ENCODE measurements at regions not wholly inside any gene's neighbourhood (a gene's known extent, or its start where the extent isn't known, plus 50 kb on each side); places are given as distances from the start of the nearest gene placed in this dataset.
"Not testable (repeated sequence)": the region's sequence is repeated elsewhere in the genome, so short reads cannot be mapped to it uniquely, and the experiment has no call there.

- DNase-seq (ENCODE audit: low spot score), result no peak
- in situ Hi-C loops (cut with MboI; ENCODE audit: low pct_unique_long_range_greater_than_20kb, low sequenced_read_pairs, unreplicated experiment), result no loop called here
- no peak for TF ChIP-seq CTCF (IDR thresholded peaks at IDR 0.05; ENCODE audit: extremely low read depth, insufficient read depth, missing control alignments)
These were observed 99.0 kb downstream of the QRSL1 start for GRCh38 chr6:106728296-106728870.

- DNase-seq (ENCODE audit: low spot score), result no peak
These were observed 98.2 kb downstream of the QRSL1 start for GRCh38 chr6:106727480-106728149.

GRCh38 chr6:106724848-106725247 lies 95.5 kb downstream of the QRSL1 start:
- TF ChIP-seq CTCF (IDR thresholded peaks at IDR 0.05; ENCODE audit: extremely low read depth, insufficient read depth, missing control alignments), result no peak
- in situ Hi-C loops (cut with MboI; ENCODE audit: low pct_unique_long_range_greater_than_20kb, low sequenced_read_pairs, unreplicated experiment), result no loop called here

More at GRCh38 chr6:106727480-106728149, 98.2 kb downstream of the QRSL1 start:
- TF ChIP-seq CTCF (IDR thresholded peaks at IDR 0.05; ENCODE audit: extremely low read depth, insufficient read depth, missing control alignments), result no peak
- in situ Hi-C loops (cut with MboI; ENCODE audit: low pct_unique_long_range_greater_than_20kb, low sequenced_read_pairs, unreplicated experiment), result no loop called here

DNA sequence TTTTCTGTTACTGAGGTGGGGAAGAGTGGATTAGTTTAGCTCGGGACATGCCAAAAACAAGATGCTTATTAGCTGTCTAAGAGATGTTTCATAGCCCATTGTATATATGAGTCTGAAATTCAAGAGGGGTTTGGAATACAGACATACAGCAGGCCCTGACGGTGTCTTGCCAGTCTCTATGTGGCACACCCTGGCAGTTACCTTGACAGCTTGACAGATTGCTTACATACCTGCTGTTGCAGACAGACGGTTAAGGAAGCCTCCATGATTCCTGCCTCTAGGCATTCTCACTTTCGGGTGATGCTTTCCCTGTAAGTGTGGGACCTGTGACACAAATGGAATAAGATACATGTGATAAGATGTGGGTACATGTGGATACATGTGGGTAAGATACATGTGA lies 95.0 kb downstream of the QRSL1 start:
- in situ Hi-C loops (cut with MboI; ENCODE audit: low pct_unique_long_range_greater_than_20kb, low sequenced_read_pairs, unreplicated experiment), result no loop called here

More at GRCh38 chr6:106724848-106725247, 95.5 kb downstream of the QRSL1 start:
- DNase-seq (ENCODE audit: low spot score), result no peak

DNA sequence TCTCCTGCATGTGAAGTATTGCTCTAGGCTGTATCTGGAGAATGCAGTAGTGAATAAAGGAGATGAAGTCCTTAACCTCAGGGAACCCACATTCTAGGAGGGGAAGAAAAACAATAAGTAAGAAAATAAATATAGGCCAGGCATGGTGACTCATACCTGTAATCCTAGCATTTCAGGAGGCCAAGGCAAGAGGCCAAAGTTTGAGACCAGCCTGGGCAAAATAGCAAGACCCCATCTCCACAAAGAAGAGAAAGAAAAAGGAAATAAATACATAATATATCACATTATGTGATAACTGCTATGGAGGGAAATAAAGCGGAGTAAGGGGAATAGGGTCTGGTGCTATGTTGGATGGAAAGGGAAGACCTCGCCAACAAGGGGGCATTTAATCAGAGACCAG lies 94.0 kb downstream of the QRSL1 start:
- in situ Hi-C loops (cut with MboI; ENCODE audit: low pct_unique_long_range_greater_than_20kb, low sequenced_read_pairs, unreplicated experiment); DNase-seq (ENCODE audit: low spot score): not testable (repeated sequence)

More for the DNA sequence above, 95.0 kb downstream of the QRSL1 start:
- no peak for DNase-seq (ENCODE audit: low spot score)
- no peak for TF ChIP-seq CTCF (IDR thresholded peaks at IDR 0.05; ENCODE audit: extremely low read depth, insufficient read depth, missing control alignments)

- DNase-seq (ENCODE audit: low spot score); in situ Hi-C loops (cut with MboI; ENCODE audit: low pct_unique_long_range_greater_than_20kb, low sequenced_read_pairs, unreplicated experiment): not testable (repeated sequence)
These were observed 91.8 kb downstream of the QRSL1 start for GRCh38 chr6:106721189-106721588.
